ENCODE measurements at regions not wholly inside any gene's neighbourhood (a gene's known extent, or its start where the extent isn't known, plus 50 kb on each side); places are given as distances from the start of the nearest gene placed in this dataset.

DNA sequence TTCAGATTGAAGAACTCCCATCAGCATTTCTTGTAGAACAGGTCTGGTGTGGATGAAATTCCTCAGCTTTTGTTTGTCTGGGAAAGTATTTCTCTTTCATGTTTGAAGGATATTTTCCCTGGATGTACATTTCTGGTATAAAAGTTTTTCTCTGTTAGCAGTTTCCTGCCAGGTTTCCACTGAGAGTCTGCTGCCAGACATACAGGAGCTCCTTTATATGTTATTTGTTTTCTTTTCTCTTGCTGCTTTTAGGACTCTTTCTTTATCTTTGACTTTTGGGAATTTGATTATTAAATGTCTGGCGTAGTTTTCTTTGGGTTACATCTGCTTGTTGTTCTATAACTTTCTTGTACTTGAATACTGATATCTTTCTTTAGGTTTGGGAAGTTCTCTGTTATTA lies 486.5 kb downstream of the ARAP2 start:
- no peak overlapping the region for H3K4me3 ChIP-seq (ENCODE audit: low read depth, low read length)
- TF ChIP-seq CTCF (IDR thresholded peaks at IDR 0.05; ENCODE audit: control insufficient read depth, extremely low read depth, insufficient read depth) = no peak
- no peak for DNase-seq (ENCODE audit: low read depth)

- no peak for DNase-seq (ENCODE audit: low read depth)
- TF ChIP-seq CTCF (IDR thresholded peaks at IDR 0.05; ENCODE audit: control insufficient read depth, extremely low read depth, insufficient read depth) = no peak
These were observed 483.5 kb downstream of the ARAP2 start for GRCh38 chr4:35760807-35761206.

DNA sequence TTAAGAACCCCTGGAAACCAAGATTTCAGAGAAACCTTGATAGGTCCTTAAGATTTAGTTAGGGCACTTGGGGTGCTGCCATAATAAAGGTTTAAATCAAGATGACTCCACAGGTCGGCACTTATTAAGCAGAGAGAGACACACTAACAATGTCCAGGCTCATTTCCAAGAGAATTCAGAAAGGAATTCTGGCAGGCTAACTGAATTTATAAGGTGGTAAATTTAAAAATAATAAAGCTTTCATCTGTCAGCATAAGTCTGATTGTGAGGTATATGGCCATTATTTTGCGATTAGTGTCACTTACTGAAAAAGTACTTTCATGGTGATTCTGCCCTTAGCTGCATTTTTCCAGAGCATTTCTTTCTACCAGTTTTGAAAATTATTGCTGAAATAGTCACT lies 472.7 kb downstream of the ARAP2 start:
- H3K4me3 ChIP-seq (ENCODE audit: low read depth, low read length) = no peak overlapping the region
- no peak for TF ChIP-seq CTCF (IDR thresholded peaks at IDR 0.05; ENCODE audit: control insufficient read depth, extremely low read depth, insufficient read depth)
- DNase-seq (ENCODE audit: low read depth) = no peak

More at GRCh38 chr4:35760807-35761206, 483.5 kb downstream of the ARAP2 start:
- H3K4me3 ChIP-seq (ENCODE audit: low read depth, low read length) = no peak overlapping the region

GRCh38 chr4:35772291-35772690 lies 472.0 kb downstream of the ARAP2 start:
- DNase-seq (ENCODE audit: low read depth) = no peak
- TF ChIP-seq CTCF (IDR thresholded peaks at IDR 0.05; ENCODE audit: control insufficient read depth, extremely low read depth, insufficient read depth) = no peak

GRCh38 chr4:35789899-35790574 lies 454.3 kb downstream of the ARAP2 start:
- H3K4me3 ChIP-seq (ENCODE audit: low read depth, low read length) = no peak overlapping the region
- TF ChIP-seq CTCF (IDR thresholded peaks at IDR 0.05; ENCODE audit: control insufficient read depth, extremely low read depth, insufficient read depth) = no peak
- no peak for DNase-seq (ENCODE audit: low read depth)

More at GRCh38 chr4:35772291-35772690, 472.0 kb downstream of the ARAP2 start:
- H3K4me3 ChIP-seq (ENCODE audit: low read depth, low read length) = no peak overlapping the region

- H3K4me3 ChIP-seq (ENCODE audit: low read depth, low read length) = no peak overlapping the region
- no peak for DNase-seq (ENCODE audit: low read depth)
- TF ChIP-seq CTCF (IDR thresholded peaks at IDR 0.05; ENCODE audit: control insufficient read depth, extremely low read depth, insufficient read depth) = no peak
These were observed 451.1 kb downstream of the ARAP2 start for GRCh38 chr4:35793045-35793722.

All from LNCaP clone FGC (cell line).